Stomach (tissue), 8 donors: ENCODE measurements at regions not wholly inside any gene's neighbourhood (a gene's known extent, or its start where the extent isn't known, plus 50 kb on each side); places are given as distances from the start of the nearest gene placed in this dataset.

Experiments used
- DNase-seq, 2 donors: peaks; one replicate each; pipeline versions ENCODE4 v3.0.0 to v3.0.0-alpha.2; 2013 to 2019
- H3K27ac ChIP-seq, 5 donors: fragments of 200-600 bp in 4 of 5; sonication (generic) in 4 of 5; one replicate each; pipeline ENCODE4 v1.5.1; 2013 to 2019; ENCODE audit warnings: mild to moderate bottlenecking in 1 of 5, moderate library complexity in 1 of 5
- H3K27me3 ChIP-seq, 3 donors: fragments of 200-600 bp; sonication (generic); one replicate each; pipeline ENCODE4 v1.5.1; 2017 to 2019; ENCODE audit warnings: mixed run types in 1 of 3
- H3K36me3 ChIP-seq, 4 donors: fragments of 200-600 bp; sonication (generic); 1 replicate in 3 of 4; 2 replicates in 1 of 4; pipeline ENCODE4 v1.5.1; 2016 to 2019
- H3K4me1 ChIP-seq, 4 donors: fragments of 200-600 bp; sonication (generic); one replicate each; pipeline ENCODE4 v1.5.1; 2016 to 2019
- H3K4me3 ChIP-seq, 4 donors: fragments of 200-600 bp; sonication (generic) in 3 of 4; one replicate each; pipeline ENCODE4 v1.5.1; 2016 to 2019; ENCODE audit warnings: mild to moderate bottlenecking in 1 of 4
- H3K9me3 ChIP-seq, 4 donors: fragments of 200-600 bp; sonication (generic); one replicate each; pipeline ENCODE4 v1.5.1; 2016 to 2019
- EP300 ChIP-seq: sonication (generic); formaldehyde crosslinking; IDR thresholded peaks from one replicate; pipeline ENCODE4 v1.6.1; 2017; ENCODE audit warnings: antibody characterized with exemption
- POLR2A ChIP-seq, 4 donors: fragments of 450-650 bp; IDR thresholded peaks; one replicate each; pipeline ENCODE4 v1.6.1; 2016; ENCODE audit warnings: antibody characterized with exemption in 4 of 4, control low read depth in 2 of 4, mild to moderate bottlenecking in 1 of 4, moderate library complexity in 1 of 4
- POLR2AphosphoS5 ChIP-seq, 3 donors: sonication (generic); formaldehyde crosslinking; IDR thresholded peaks; one replicate each; pipeline ENCODE4 v1.6.1; 2016; ENCODE audit warnings: antibody characterized with exemption in 3 of 3
- WGBS, 5 donors: extraction: QIAGEN DNeasy Blood & Tissue Kit in 3 of 5; methylation state at CpG; one replicate each; pipeline versions ENCODE4 v1.1.5 to v1.1.7; 2013 to 2018; 5-methylcytosine and 5-hydroxymethylcytosine counted together
- intact Hi-C: fragments of 100-400 bp; cut with DNase I; formaldehyde crosslinking; loops from one replicate; pipeline ENCODE4 v1.15.1; 2023; ENCODE audit warnings: low total_unique reads
- TF ChIP-seq, protein P1 (sequence below), 7 experiments: fragments of 450-650 bp in 4 of 7; fragments of 200-600 bp in 3 of 7; sonication (generic) in 3 of 7; IDR thresholded peaks; one replicate each; pipeline ENCODE4 v1.5.1; 2016 to 2019; ENCODE audit warnings: antibody characterized with exemption in 7 of 7, control low read depth in 2 of 7, mild to moderate bottlenecking in 1 of 7
- donor health status: healthy with polysubstance abuse.
- donor health status: Bipolar disorder and iron deficiency.
- donor health status: healthy.

DNA sequence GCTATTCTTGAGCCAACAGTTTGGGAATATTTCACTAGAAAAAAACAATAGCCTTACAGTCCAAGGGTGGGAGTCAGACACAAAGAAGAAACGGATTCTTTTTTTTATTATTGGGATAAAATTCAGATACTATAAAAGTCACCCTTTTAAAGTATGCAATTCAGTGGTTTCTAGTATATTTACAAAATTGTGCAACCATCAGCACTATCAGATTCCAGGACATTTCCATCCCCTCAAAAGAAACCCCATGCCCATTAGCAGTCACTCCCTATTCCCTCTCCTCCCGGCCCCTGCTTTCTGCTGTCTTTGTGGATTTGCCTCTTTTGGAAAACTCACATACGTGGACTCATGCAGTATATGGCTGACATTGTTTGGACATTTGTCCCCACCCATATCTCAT, 134.4 kb downstream of the C16orf95 start:
- intact Hi-C loops, result no loop called here
- Histone ChIP-seq H3K4me1 (peaks cover 0 to 5% (median 0%) of the 10 kb centered on the region in 4 donors), H3K27ac (no peak overlapping the region), H3K4me3 (no peak overlapping the region), H3K36me3 (no peaks in the 10 kb centered on the region), H3K9me3 (no peaks in the 10 kb centered on the region), H3K27me3 (peaks cover 0 to 30% (median under 1%) of the 10 kb centered on the region in 3 donors)
- DNase-seq, result no peak
- 57 to 84% (median 69%) methylated on average over 3 of the region's 3 CpGs for WGBS, 5 donors
- TF ChIP-seq POLR2A (IDR thresholded peaks at IDR 0.05) (no peak), EP300 (no peak), POLR2AphosphoS5 (IDR thresholded peaks at IDR 0.05) (no peak)
- TF ChIP-seq, protein P1, sequence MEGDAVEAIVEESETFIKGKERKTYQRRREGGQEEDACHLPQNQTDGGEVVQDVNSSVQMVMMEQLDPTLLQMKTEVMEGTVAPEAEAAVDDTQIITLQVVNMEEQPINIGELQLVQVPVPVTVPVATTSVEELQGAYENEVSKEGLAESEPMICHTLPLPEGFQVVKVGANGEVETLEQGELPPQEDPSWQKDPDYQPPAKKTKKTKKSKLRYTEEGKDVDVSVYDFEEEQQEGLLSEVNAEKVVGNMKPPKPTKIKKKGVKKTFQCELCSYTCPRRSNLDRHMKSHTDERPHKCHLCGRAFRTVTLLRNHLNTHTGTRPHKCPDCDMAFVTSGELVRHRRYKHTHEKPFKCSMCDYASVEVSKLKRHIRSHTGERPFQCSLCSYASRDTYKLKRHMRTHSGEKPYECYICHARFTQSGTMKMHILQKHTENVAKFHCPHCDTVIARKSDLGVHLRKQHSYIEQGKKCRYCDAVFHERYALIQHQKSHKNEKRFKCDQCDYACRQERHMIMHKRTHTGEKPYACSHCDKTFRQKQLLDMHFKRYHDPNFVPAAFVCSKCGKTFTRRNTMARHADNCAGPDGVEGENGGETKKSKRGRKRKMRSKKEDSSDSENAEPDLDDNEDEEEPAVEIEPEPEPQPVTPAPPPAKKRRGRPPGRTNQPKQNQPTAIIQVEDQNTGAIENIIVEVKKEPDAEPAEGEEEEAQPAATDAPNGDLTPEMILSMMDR (IDR thresholded peaks at IDR 0.05), result no peak

DNA sequence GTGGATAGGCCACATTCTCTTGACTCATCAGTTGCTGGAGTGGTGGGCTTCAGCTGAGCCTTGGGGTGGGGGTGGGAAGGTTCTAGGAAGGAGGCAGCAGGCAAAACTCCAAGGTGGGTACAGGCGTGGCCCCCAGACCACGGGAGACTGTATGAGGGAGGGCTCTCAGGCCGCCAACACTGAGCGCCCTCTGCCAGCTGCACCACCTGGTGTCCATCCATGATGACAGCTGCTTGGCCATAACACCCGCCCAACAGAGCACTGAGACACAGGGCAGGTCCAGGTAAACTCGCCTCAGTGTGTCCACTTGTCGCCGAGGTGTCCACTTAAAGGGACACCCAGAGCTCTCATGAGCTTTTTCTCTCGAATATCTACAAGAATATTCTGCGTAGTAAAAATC, 133.5 kb downstream of the C16orf95 start:
- no peak for DNase-seq
- 71 to 84% (median 84%) methylated on average over 8 to 10 of the region's 10 CpGs for WGBS, 5 donors
- intact Hi-C loops, result no loop called here
- no peaks in the 10 kb centered on the region for H3K9me3 ChIP-seq
- H3K36me3 ChIP-seq, result no peaks in the 10 kb centered on the region
- no peaks in the 10 kb centered on the region for H3K4me1 ChIP-seq
- H3K27me3 ChIP-seq, result peaks cover 0 to 23% (median 0%) of the 10 kb centered on the region in 3 donors
- H3K27ac ChIP-seq, result no peak overlapping the region
- TF ChIP-seq, protein P1 (IDR thresholded peaks at IDR 0.05), result no peak
- TF ChIP-seq POLR2A (IDR thresholded peaks at IDR 0.05), result no peak
- no peak for TF ChIP-seq POLR2AphosphoS5 (IDR thresholded peaks at IDR 0.05)
- H3K4me3 ChIP-seq, result no peak overlapping the region

DNA sequence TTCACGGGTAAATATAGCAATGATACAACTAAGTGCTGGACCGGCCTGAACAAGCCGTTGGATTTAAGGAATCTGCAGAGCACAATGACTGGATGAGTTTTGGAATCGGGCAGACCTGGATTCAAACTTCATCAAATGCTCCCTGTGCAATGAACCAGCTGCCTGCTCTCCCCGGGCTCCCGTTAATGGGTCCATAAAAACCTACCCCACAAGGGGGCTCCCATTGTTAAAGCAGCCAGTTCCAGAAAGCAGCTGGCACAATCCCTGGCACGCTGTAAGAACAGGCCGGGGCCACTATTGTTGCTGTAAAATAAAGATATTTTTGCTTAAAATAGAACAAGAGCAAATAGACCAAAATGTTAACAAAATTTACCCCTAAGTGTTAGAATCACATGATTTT, 131.9 kb downstream of the C16orf95 start:
- intact Hi-C loops, result no loop called here
- Histone ChIP-seq H3K27me3 (peaks cover 0 to 6% (median 0%) of the 10 kb centered on the region in 3 donors), H3K9me3 (peaks cover 7 to 15% (median 12%) of the 10 kb centered on the region in 4 donors), H3K36me3 (no peaks in the 10 kb centered on the region), H3K4me1 (no peaks in the 10 kb centered on the region), H3K27ac (no peak overlapping the region), H3K4me3 (no peak overlapping the region)
- no peak for TF ChIP-seq POLR2A (IDR thresholded peaks at IDR 0.05)
- no peak for TF ChIP-seq POLR2AphosphoS5 (IDR thresholded peaks at IDR 0.05)
- DNase-seq, result no peak
- 71 to 82% (median 79%) methylated on average over 8 of the region's 8 CpGs for WGBS, 5 donors

DNA sequence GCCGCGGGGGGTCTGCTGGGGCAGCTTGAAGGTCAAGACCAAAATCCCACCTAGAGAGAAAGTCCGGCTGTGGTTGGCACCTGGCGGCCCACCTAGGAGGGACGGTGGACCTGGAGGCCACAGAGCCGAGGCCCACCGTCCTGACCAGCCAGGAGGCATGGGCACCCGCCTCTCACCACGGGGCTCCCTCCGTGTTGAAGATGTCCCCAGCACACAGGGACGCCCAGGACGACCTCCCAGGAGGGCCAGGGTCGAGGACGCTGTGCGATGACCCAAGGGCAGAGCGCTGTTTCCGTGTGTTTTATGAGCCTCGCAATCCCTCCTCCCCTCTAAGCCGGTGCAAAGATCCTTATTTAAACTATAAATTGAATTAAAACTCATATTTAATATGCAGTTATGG, 131.2 kb downstream of the C16orf95 start:
- Histone ChIP-seq H3K36me3 (no peaks in the 10 kb centered on the region), H3K4me1 (no peaks in the 10 kb centered on the region), H3K4me3 (no peak overlapping the region), H3K27me3 (peaks cover 0 to 6% (median 0%) of the 10 kb centered on the region in 3 donors), H3K9me3 (peaks cover 9 to 21% (median 19%) of the 10 kb centered on the region in 4 donors), H3K27ac (no peak overlapping the region)
- intact Hi-C loops, result no loop called here
- WGBS, 5 donors, result 91 to 94% (median 93%) methylated on average over 16 to 19 of the region's 19 CpGs
- DNase-seq, result no peak
- TF ChIP-seq POLR2A (IDR thresholded peaks at IDR 0.05), result no peak
- no peak for TF ChIP-seq POLR2AphosphoS5 (IDR thresholded peaks at IDR 0.05)
- TF ChIP-seq EP300, result no peak
- TF ChIP-seq, protein P1 (IDR thresholded peaks at IDR 0.05), result no peak

DNA sequence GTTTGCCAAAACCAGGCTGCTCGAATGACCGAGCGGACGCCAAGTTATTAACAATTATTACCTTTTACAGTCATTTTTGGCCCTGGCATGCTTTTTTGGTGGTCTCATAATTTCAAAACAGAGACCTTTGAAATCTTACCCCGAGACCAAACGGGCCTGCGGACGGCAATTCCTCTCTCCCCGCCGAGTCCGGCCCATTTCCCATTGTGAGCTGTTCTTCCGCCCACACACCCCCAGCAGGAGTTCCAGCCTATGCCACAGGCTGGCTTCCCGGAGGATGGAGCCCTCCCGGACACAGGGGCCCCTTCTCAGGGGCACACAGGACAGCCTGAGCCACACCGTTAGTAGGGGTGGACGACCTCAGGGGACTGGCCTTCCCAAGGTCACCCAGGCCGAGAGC, 130.7 kb downstream of the C16orf95 start:
- peaks cover 9 to 24% (median 21%) of the 10 kb centered on the region in 4 donors for H3K9me3 ChIP-seq
- WGBS, 5 donors, result 77 to 88% (median 83%) methylated on average over 17 of the region's 17 CpGs
- peaks cover 0 to 6% (median 0%) of the 10 kb centered on the region in 3 donors for H3K27me3 ChIP-seq
- intact Hi-C loops, result no loop called here
- no peak overlapping the region for H3K4me3 ChIP-seq
- DNase-seq, result no peak
- H3K36me3 ChIP-seq, result no peaks in the 10 kb centered on the region
- H3K4me1 ChIP-seq, result no peaks in the 10 kb centered on the region
- no peak overlapping the region for H3K27ac ChIP-seq
- no peak for TF ChIP-seq POLR2A (IDR thresholded peaks at IDR 0.05)
- TF ChIP-seq, protein P1 (IDR thresholded peaks at IDR 0.05), result no peak
- TF ChIP-seq EP300, result no peak
- no peak for TF ChIP-seq POLR2AphosphoS5 (IDR thresholded peaks at IDR 0.05)
